Endodermal cell (in vitro differentiated cells): ENCODE measurements at regions not wholly inside any gene's neighbourhood (a gene's known extent, or its start where the extent isn't known, plus 50 kb on each side); places are given as distances from the start of the nearest gene placed in this dataset.

Source experiments
- DNase-seq: peaks from one replicate; pipeline ENCODE4 v3.0.0-alpha.2; 2017
- H3K27ac ChIP-seq: 2 replicates; pipeline ENCODE4 v1.5.1; 2013; ENCODE audit warnings: mild to moderate bottlenecking, low read depth, low read length, moderate library complexity
- H3K27me3 ChIP-seq: 2 replicates; pipeline ENCODE4 v1.6.1; 2013; ENCODE audit warnings: mild to moderate bottlenecking, low read length, moderate library complexity; ENCODE audit not compliant: insufficient read depth, control insufficient read depth, poor library complexity, severe bottlenecking
- H3K36me3 ChIP-seq: 2 replicates; pipeline ENCODE4 v1.7.0; 2013; ENCODE audit warnings: mild to moderate bottlenecking, low read length, moderate library complexity; ENCODE audit not compliant: control insufficient read depth, insufficient read depth
- H3K4me1 ChIP-seq: one replicate; pipeline ENCODE4 v1.7.0; 2013; ENCODE audit warnings: low read length; ENCODE audit not compliant: control insufficient read depth, insufficient read depth
- H3K4me3 ChIP-seq: 2 replicates; pipeline ENCODE4 v1.5.1; 2013; ENCODE audit warnings: mild to moderate bottlenecking, low read length, moderate library complexity
- H3K9ac ChIP-seq: 2 replicates; pipeline ENCODE4 v1.6.1; 2013; ENCODE audit warnings: mild to moderate bottlenecking, low read length, moderate library complexity; ENCODE audit not compliant: poor library complexity, severe bottlenecking; ENCODE audit errors: extremely low read depth
- H3K9me3 ChIP-seq: 2 replicates; pipeline ENCODE4 v1.6.1; 2013; ENCODE audit warnings: mild to moderate bottlenecking, low read length, moderate library complexity; ENCODE audit not compliant: control insufficient read depth
- H3K27ac Mint-ChIP-seq: 2 replicates; pipeline ENCODE4 v1.8.0; 2020; ENCODE audit warnings: mixed read lengths
- H3K27me3 Mint-ChIP-seq: 2 replicates; pipeline ENCODE4 v1.8.0; 2021; ENCODE audit warnings: mild to moderate bottlenecking, mixed read lengths; ENCODE audit not compliant: insufficient read depth
- H3K36me3 Mint-ChIP-seq: 2 replicates; pipeline ENCODE4 v1.8.0; 2020; ENCODE audit warnings: low read depth, mixed read lengths
- H3K4me1 Mint-ChIP-seq: 2 replicates; pipeline ENCODE4 v1.8.0; 2020; ENCODE audit warnings: mixed read lengths
- H3K4me3 Mint-ChIP-seq: 2 replicates; pipeline ENCODE4 v1.8.0; 2020; ENCODE audit warnings: mild to moderate bottlenecking, moderate library complexity, mixed read lengths
- H3K9me3 Mint-ChIP-seq: 2 replicates; pipeline ENCODE4 v1.8.0; 2020; ENCODE audit warnings: mild to moderate bottlenecking, mixed read lengths
- CTCF ChIP-seq: fragments of 200-600 bp; sonication (generic); conservative IDR thresholded peaks from 2 replicates; pipeline ENCODE4 v1.5.0; 2021; ENCODE audit warnings: antibody characterized with exemption, mild to moderate bottlenecking
- WGBS, 2 experiments: methylation state at CpG; one replicate each; pipeline versions ENCODE4 v1.1.5 to v1.1.7; 2013; ENCODE audit warnings: missing lambda C conversion rate in 2 of 2, mixed read lengths in 1 of 2; ENCODE audit not compliant: insufficient coverage in 1 of 2, insufficient read length in 1 of 2; 5-methylcytosine and 5-hydroxymethylcytosine counted together

- peaks cover 2% of the 10 kb centered on the region for H3K27me3 Mint-ChIP-seq
- no peaks in the 10 kb centered on the region for H3K9me3 ChIP-seq
- H3K36me3 ChIP-seq: peaks cover 2% of the 10 kb centered on the region
- H3K4me1 ChIP-seq: no peaks in the 10 kb centered on the region
- no peak overlapping the region for H3K4me3 ChIP-seq
- TF ChIP-seq CTCF: no peak
- WGBS, 2 experiments: 90 to 91% methylated on average over 9 to 18 of the region's 18 CpGs
- H3K9me3 Mint-ChIP-seq: peaks cover 3% of the 10 kb centered on the region
- H3K4me3 Mint-ChIP-seq: no peak overlapping the region
- no peaks in the 10 kb centered on the region for H3K36me3 Mint-ChIP-seq
- peaks cover 2% of the 10 kb centered on the region for H3K4me1 Mint-ChIP-seq
- no peak overlapping the region for H3K27ac Mint-ChIP-seq
- H3K27me3 ChIP-seq: no peaks in the 10 kb centered on the region
- H3K27ac ChIP-seq: no peak overlapping the region
- H3K9ac ChIP-seq: no peak overlapping the region
- DNase-seq: no peak
Measured at GRCh38 chr10:132133005-132133404, 53.7 kb upstream of the DPYSL4 start.

- H3K27me3 Mint-ChIP-seq: peaks cover 2% of the 10 kb centered on the region
- no peak overlapping the region for H3K4me3 ChIP-seq
- no peak overlapping the region for H3K27ac Mint-ChIP-seq
- H3K9me3 ChIP-seq: no peaks in the 10 kb centered on the region
- no peaks in the 10 kb centered on the region for H3K36me3 Mint-ChIP-seq
- H3K4me1 ChIP-seq: no peaks in the 10 kb centered on the region
- no peak for TF ChIP-seq CTCF
- H3K27me3 ChIP-seq: no peaks in the 10 kb centered on the region
- H3K4me1 Mint-ChIP-seq: peaks cover 2% of the 10 kb centered on the region
- no peak overlapping the region for H3K9ac ChIP-seq
- WGBS, 2 experiments: 94 to 98% methylated on average over 13 to 32 of the region's 32 CpGs
- no peak overlapping the region for H3K27ac ChIP-seq
- H3K4me3 Mint-ChIP-seq: no peak overlapping the region
- DNase-seq: no peak
- H3K36me3 ChIP-seq: peaks cover 3% of the 10 kb centered on the region
- no peaks in the 10 kb centered on the region for H3K9me3 Mint-ChIP-seq
Measured at GRCh38 chr10:132133449-132134240, 53.1 kb upstream of the DPYSL4 start.

- 92% methylated on average over 10 to 38 of the region's 38 CpGs for WGBS, 2 experiments
Measured at GRCh38 chr10:132134241-132135052, 52.3 kb upstream of the DPYSL4 start.

More at GRCh38 chr10:132134241-132135052, 52.3 kb upstream of the DPYSL4 start:
- DNase-seq: no peak
- Histone ChIP-seq H3K27ac (no peak overlapping the region), H3K4me3 (no peak overlapping the region), H3K4me1 (no peaks in the 10 kb centered on the region), H3K36me3 (peaks cover 3% of the 10 kb centered on the region), H3K27me3 (no peaks in the 10 kb centered on the region), H3K9me3 (no peaks in the 10 kb centered on the region), H3K9ac (no peak overlapping the region)
- Mint-ChIP-seq H3K27ac (no peak overlapping the region), H3K4me3 (no peak overlapping the region), H3K4me1 (peaks cover 2% of the 10 kb centered on the region), H3K36me3 (no peaks in the 10 kb centered on the region), H3K27me3 (peaks cover 2% of the 10 kb centered on the region), H3K9me3 (no peaks in the 10 kb centered on the region)
- TF ChIP-seq CTCF: peak; percentile 38
